ENCODE measurements at regions not wholly inside any gene's neighbourhood (a gene's known extent, or its start where the extent isn't known, plus 50 kb on each side); places are given as distances from the start of the nearest gene placed in this dataset.

- Mint-ChIP-seq H3K4me3 (ENCODE audit: unreplicated experiment) (no peak overlapping the region), H3K27me3 (ENCODE audit: insufficient read depth, unreplicated experiment) (no peaks in the 10 kb centered on the region), H3K36me3 (ENCODE audit: insufficient read depth, unreplicated experiment) (no peaks in the 10 kb centered on the region), H3K27ac (ENCODE audit: low read depth, unreplicated experiment) (no peak overlapping the region), H3K9me3 (ENCODE audit: unreplicated experiment) (no peaks in the 10 kb centered on the region), H3K4me1 (ENCODE audit: insufficient read depth, unreplicated experiment) (peaks cover 5% of the 10 kb centered on the region)
- TF ChIP-seq CTCF (IDR thresholded peaks at IDR 0.05; ENCODE audit: unreplicated experiment): no peak
- no TSS peak for BruUV-seq (replicated peaks)
- no peak for DNase-seq (ENCODE audit: unreplicated experiment)
- intact Hi-C loops (cut with micrococcal nuclease): no loop called here
- POLR2A ChIA-PET: interaction anchor here (0.6 kb wide), 1 partner anchor 11 kb away, joined by 3 read pairs; no protein-coding TSS in a partner anchor
- CTCF ChIA-PET: no interaction called here
Observed at GRCh38 chr13:82800391-82800790, 1081.9 kb downstream of the SLITRK1 start.

- Mint-ChIP-seq H3K27ac (ENCODE audit: low read depth, unreplicated experiment) (no peak overlapping the region), H3K4me3 (ENCODE audit: unreplicated experiment) (no peak overlapping the region), H3K36me3 (ENCODE audit: insufficient read depth, unreplicated experiment) (no peaks in the 10 kb centered on the region), H3K4me1 (ENCODE audit: insufficient read depth, unreplicated experiment) (no peaks in the 10 kb centered on the region), H3K27me3 (ENCODE audit: insufficient read depth, unreplicated experiment) (no peaks in the 10 kb centered on the region), H3K9me3 (ENCODE audit: unreplicated experiment) (no peaks in the 10 kb centered on the region)
- ChIA-PET CTCF (no interaction called here), POLR2A (no interaction called here)
- DNase-seq (ENCODE audit: unreplicated experiment): no peak
- BruUV-seq (replicated peaks): no TSS peak
- intact Hi-C loops (cut with micrococcal nuclease): no loop called here
- no peak for TF ChIP-seq CTCF (IDR thresholded peaks at IDR 0.05; ENCODE audit: unreplicated experiment)
Observed at GRCh38 chr13:82797876-82798275, 1084.4 kb downstream of the SLITRK1 start.

GRCh38 chr13:82791035-82791434 lies 1091.2 kb downstream of the SLITRK1 start:
- ChIA-PET POLR2A (interaction anchor here (0.5 kb wide), 1 partner anchor 42 kb away, joined by 3 read pairs; no protein-coding TSS in a partner anchor), CTCF (interaction anchor here (0.7 kb wide), 1 partner anchor 37 kb away, joined by 3 read pairs; no protein-coding TSS in a partner anchor)

GRCh38 chr13:82772816-82773215 lies 1109.5 kb downstream of the SLITRK1 start:
- ChIA-PET POLR2A (no interaction called here), CTCF (no interaction called here)
- Mint-ChIP-seq H3K9me3 (ENCODE audit: unreplicated experiment) (peaks cover 2% of the 10 kb centered on the region), H3K27me3 (ENCODE audit: insufficient read depth, unreplicated experiment) (no peaks in the 10 kb centered on the region), H3K4me3 (ENCODE audit: unreplicated experiment) (no peak overlapping the region), H3K36me3 (ENCODE audit: insufficient read depth, unreplicated experiment) (no peaks in the 10 kb centered on the region), H3K4me1 (ENCODE audit: insufficient read depth, unreplicated experiment) (no peaks in the 10 kb centered on the region), H3K27ac (ENCODE audit: low read depth, unreplicated experiment) (no peak overlapping the region)
- peak; percentile 3 for DNase-seq (ENCODE audit: unreplicated experiment)
- intact Hi-C loops (cut with micrococcal nuclease): no loop called here
- no peak for TF ChIP-seq CTCF (IDR thresholded peaks at IDR 0.05; ENCODE audit: unreplicated experiment)
- BruUV-seq (replicated peaks): no TSS peak

More at GRCh38 chr13:82791035-82791434, 1091.2 kb downstream of the SLITRK1 start:
- intact Hi-C loops (cut with micrococcal nuclease): no loop called here
- Mint-ChIP-seq H3K4me1 (ENCODE audit: insufficient read depth, unreplicated experiment) (peaks cover 5% of the 10 kb centered on the region), H3K27me3 (ENCODE audit: insufficient read depth, unreplicated experiment) (no peaks in the 10 kb centered on the region), H3K36me3 (ENCODE audit: insufficient read depth, unreplicated experiment) (no peaks in the 10 kb centered on the region), H3K27ac (ENCODE audit: low read depth, unreplicated experiment) (no peak overlapping the region), H3K9me3 (ENCODE audit: unreplicated experiment) (no peaks in the 10 kb centered on the region), H3K4me3 (ENCODE audit: unreplicated experiment) (no peak overlapping the region)
- BruUV-seq (replicated peaks): no TSS peak
- DNase-seq (ENCODE audit: unreplicated experiment): peak; percentile 1
- TF ChIP-seq CTCF (IDR thresholded peaks at IDR 0.05; ENCODE audit: unreplicated experiment): no peak
